OCI-LY1 (cell line): ENCODE measurements at regions not wholly inside any gene's neighbourhood (a gene's known extent, or its start where the extent isn't known, plus 50 kb on each side); places are given as distances from the start of the nearest gene placed in this dataset.

Experiments
- EZH2 ChIP-seq: fragments of 200-600 bp; sonication (generic), shearing (Covaris generic); IDR thresholded peaks from 2 replicates; pipeline ENCODE4 v1.8.0; 2017; ENCODE audit warnings: borderline replicate concordance, mixed run types, mild to moderate bottlenecking, antibody characterized with exemption, low read length, moderate library complexity, mixed read lengths
- TF ChIP-seq, protein P1 (sequence below): fragments of 200-600 bp; sonication (generic), shearing (Covaris generic); IDR thresholded peaks from 2 replicates; pipeline ENCODE4 v1.5.1; 2017; ENCODE audit warnings: mild to moderate bottlenecking, antibody characterized with exemption, low read length, moderate library complexity, mixed read lengths

DNA sequence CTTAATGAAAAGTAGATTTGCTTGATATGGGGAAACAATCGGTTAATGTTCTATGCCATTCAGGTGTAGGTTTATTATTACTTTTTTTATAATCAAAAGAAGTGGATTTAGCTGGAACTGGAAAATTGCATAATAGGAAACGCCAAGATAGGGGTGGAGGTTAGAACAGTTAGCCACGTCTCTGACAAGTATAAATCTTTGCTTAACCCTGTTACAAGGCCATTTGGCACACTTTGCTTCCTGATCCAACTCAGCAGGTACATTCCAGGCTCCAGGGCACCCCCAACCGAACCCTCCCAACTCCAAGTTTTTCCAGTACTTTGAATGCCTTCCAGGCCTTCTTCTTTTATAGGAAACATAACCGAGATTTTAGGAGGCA is 50.6 kb upstream of the ACSL4 start:
- TF ChIP-seq, protein P1, sequence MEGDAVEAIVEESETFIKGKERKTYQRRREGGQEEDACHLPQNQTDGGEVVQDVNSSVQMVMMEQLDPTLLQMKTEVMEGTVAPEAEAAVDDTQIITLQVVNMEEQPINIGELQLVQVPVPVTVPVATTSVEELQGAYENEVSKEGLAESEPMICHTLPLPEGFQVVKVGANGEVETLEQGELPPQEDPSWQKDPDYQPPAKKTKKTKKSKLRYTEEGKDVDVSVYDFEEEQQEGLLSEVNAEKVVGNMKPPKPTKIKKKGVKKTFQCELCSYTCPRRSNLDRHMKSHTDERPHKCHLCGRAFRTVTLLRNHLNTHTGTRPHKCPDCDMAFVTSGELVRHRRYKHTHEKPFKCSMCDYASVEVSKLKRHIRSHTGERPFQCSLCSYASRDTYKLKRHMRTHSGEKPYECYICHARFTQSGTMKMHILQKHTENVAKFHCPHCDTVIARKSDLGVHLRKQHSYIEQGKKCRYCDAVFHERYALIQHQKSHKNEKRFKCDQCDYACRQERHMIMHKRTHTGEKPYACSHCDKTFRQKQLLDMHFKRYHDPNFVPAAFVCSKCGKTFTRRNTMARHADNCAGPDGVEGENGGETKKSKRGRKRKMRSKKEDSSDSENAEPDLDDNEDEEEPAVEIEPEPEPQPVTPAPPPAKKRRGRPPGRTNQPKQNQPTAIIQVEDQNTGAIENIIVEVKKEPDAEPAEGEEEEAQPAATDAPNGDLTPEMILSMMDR: no peak
- TF ChIP-seq EZH2: no peak
